Neural cell (in vitro differentiated cells): ENCODE measurements at regions not wholly inside any gene's neighbourhood (a gene's known extent, or its start where the extent isn't known, plus 50 kb on each side); places are given as distances from the start of the nearest gene placed in this dataset.

Experiments used
- H2AFZ ChIP-seq: fragments of 200-600, 300-800 bp; sonication (generic), shearing (Covaris generic); 2 replicates; pipeline ENCODE4 v1.6.0; 2014; ENCODE audit warnings: low read depth, mild to moderate bottlenecking, antibody characterized with exemption, low read length, moderate library complexity
- H3F3A ChIP-seq: fragments of 200-600 bp; shearing (Covaris generic); 2 replicates; pipeline ENCODE4 v1.6.1; 2016; ENCODE audit warnings: mild to moderate bottlenecking, moderate library complexity, mixed read lengths, antibody characterized with exemption, low read length; ENCODE audit not compliant: insufficient read depth, poor library complexity, severe bottlenecking
- H3K27ac ChIP-seq: fragments of 200-600, 300-800 bp; sonication (generic), shearing (Covaris generic); 2 replicates; pipeline ENCODE4 v1.5.1; 2014; ENCODE audit warnings: mild to moderate bottlenecking, low read length, moderate library complexity
- H3K27me3 ChIP-seq: fragments of 300-800, 200-600 bp; sonication (generic), shearing (Covaris generic); 2 replicates; pipeline ENCODE4 v1.6.0; 2014; ENCODE audit warnings: mild to moderate bottlenecking, low read depth, low read length, moderate library complexity; ENCODE audit not compliant: insufficient read depth
- H3K36me3 ChIP-seq: fragments of 300-800, 200-600 bp; sonication (generic), shearing (Covaris generic); 2 replicates; pipeline ENCODE4 v1.5.1; 2014; ENCODE audit warnings: mild to moderate bottlenecking, antibody characterized with exemption, low read length, moderate library complexity; ENCODE audit not compliant: insufficient read depth
- H3K4me2 ChIP-seq: fragments of 300-800, 200-600 bp; sonication (generic), shearing (Covaris generic); 2 replicates; pipeline ENCODE4 v1.6.0; 2014; ENCODE audit warnings: mild to moderate bottlenecking, low read length
- H3K4me3 ChIP-seq: fragments of 300-800, 200-600 bp; sonication (generic), shearing (Covaris generic); 2 replicates; pipeline ENCODE4 v1.5.1; 2014; ENCODE audit warnings: mild to moderate bottlenecking, low read length, moderate library complexity
- H3K79me2 ChIP-seq: fragments of 200-600 bp; shearing (Covaris generic); replicated peaks from 2 replicates; pipeline ENCODE4 v1.6.0; 2014; ENCODE audit warnings: mild to moderate bottlenecking, low read length, moderate library complexity; ENCODE audit not compliant: insufficient read depth
- H3K9ac ChIP-seq: fragments of 300-800, 200-600 bp; sonication (generic), shearing (Covaris generic); 2 replicates; pipeline ENCODE4 v1.6.1; 2016; ENCODE audit warnings: mild to moderate bottlenecking, low read length, mixed read lengths
- H3K9me2 ChIP-seq: fragments of 200-600 bp; shearing (Covaris generic); 2 replicates; pipeline ENCODE4 v1.6.1; 2016; ENCODE audit warnings: mild to moderate bottlenecking, low read length, mixed read lengths; ENCODE audit not compliant: insufficient read depth
- H3K9me3 ChIP-seq: fragments of 200-600, 300-800 bp; sonication (generic), shearing (Covaris generic); 2 replicates; pipeline ENCODE4 v1.6.1; 2016; ENCODE audit warnings: mild to moderate bottlenecking, mixed run types, low read length, moderate library complexity, mixed read lengths
- H4K20me1 ChIP-seq: fragments of 200-600 bp; shearing (Covaris generic); 2 replicates; pipeline ENCODE4 v1.6.1; 2016; ENCODE audit warnings: mild to moderate bottlenecking, mixed run types; ENCODE audit not compliant: insufficient read depth
- CTCF ChIP-seq: fragments of 450-650 bp; IDR thresholded peaks from 2 replicates; pipeline ENCODE4 v1.5.1; 2014; ENCODE audit warnings: antibody characterized with exemption, mild to moderate bottlenecking, moderate library complexity; ENCODE audit not compliant: poor library complexity, severe bottlenecking
- EP300 ChIP-seq: fragments of 450-650 bp; conservative IDR thresholded peaks from 2 replicates; pipeline ENCODE4 v1.6.1; 2014; ENCODE audit warnings: antibody characterized with exemption, mild to moderate bottlenecking, moderate library complexity; ENCODE audit not compliant: poor library complexity, severe bottlenecking
- EZH2 ChIP-seq: fragments of 200-600, 300-800 bp; shearing (Covaris generic), sonication (generic); IDR thresholded peaks from 2 replicates; pipeline ENCODE4 v1.6.1; 2014; ENCODE audit warnings: antibody characterized with exemption, low read length, borderline replicate concordance, mild to moderate bottlenecking; ENCODE audit not compliant: insufficient read depth, poor library complexity, severe bottlenecking
- MXI1 ChIP-seq: fragments of 450-650 bp; conservative IDR thresholded peaks from 2 replicates; pipeline ENCODE4 v1.6.1; 2014; ENCODE audit warnings: antibody characterized with exemption, mild to moderate bottlenecking; ENCODE audit not compliant: poor library complexity, severe bottlenecking
- POLR2AphosphoS5 ChIP-seq: IDR thresholded peaks from 2 replicates; pipeline ENCODE4 v1.6.1; 2012
- RAD21 ChIP-seq: fragments of 450-650 bp; conservative IDR thresholded peaks from 2 replicates; pipeline ENCODE4 v1.6.1; 2014; ENCODE audit warnings: antibody characterized with exemption, mild to moderate bottlenecking, moderate library complexity
- REST ChIP-seq: IDR thresholded peaks from 2 replicates; pipeline ENCODE4 v1.6.1; 2012; ENCODE audit warnings: borderline replicate concordance
- SMC3 ChIP-seq: fragments of 450-650 bp; conservative IDR thresholded peaks from 2 replicates; pipeline ENCODE4 v1.6.1; 2014; ENCODE audit warnings: antibody characterized with exemption, mild to moderate bottlenecking, moderate library complexity; ENCODE audit not compliant: poor library complexity
- TAF1 ChIP-seq: IDR thresholded peaks from 2 replicates; pipeline ENCODE4 v1.6.1; 2012; ENCODE audit warnings: low read depth

GRCh38 chr1:218525031-218525430 lies 179.9 kb downstream of the TGFB2 start:
- Histone ChIP-seq H3K36me3 (no peaks in the 10 kb centered on the region), H3K4me3 (no peak overlapping the region), H3K9me2 (no peaks in the 10 kb centered on the region), H3K27me3 (no peaks in the 10 kb centered on the region), H3K4me2 (no peak overlapping the region), H3K27ac (no peak overlapping the region), H3K79me2 (no peaks in the 10 kb centered on the region), H3K9me3 (no peaks in the 10 kb centered on the region), H2AFZ (no peak overlapping the region), H4K20me1 (no peaks in the 10 kb centered on the region), H3K9ac (no peak overlapping the region), H3F3A (no peaks in the 10 kb centered on the region)
- no peak for TF ChIP-seq RAD21
- TF ChIP-seq TAF1: no peak

DNA sequence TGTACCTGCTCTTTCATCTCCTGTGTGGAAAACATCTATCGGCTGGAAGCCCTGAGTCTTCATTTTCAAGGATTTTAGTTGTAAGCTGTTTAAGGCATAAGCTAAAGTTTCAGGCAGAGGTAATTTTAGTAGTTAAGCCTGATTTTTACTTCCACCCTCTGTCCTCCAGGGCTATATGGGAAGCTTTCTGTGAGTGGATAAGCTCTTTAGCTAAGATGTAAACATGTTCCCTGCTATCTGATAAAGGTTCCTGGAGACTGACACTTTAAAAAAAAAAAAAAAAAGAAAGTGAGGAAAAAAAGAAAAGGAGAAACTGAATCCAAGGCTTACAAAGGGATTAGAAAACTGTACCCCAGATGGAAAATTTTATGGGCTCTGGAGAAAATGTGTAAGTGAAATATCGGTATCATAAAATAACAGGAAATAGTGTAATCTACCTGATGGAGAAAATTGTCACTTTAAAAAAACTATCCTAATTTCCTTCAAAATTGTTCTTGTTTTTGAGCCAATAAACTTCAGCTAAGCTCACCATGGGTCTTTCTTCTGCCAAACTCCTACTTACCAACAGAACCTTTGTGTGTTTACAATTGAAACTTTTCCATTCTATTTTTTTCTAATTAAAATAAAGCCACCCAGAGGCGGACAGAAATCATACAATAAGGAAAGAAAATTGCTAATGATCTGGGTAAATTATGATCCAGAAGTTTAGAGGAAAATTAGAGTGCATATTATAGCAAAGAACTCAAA lies 180.5 kb downstream of the TGFB2 start:
- H4K20me1 ChIP-seq: no peaks in the 10 kb centered on the region
- no peak overlapping the region for H3K4me2 ChIP-seq
- no peaks in the 10 kb centered on the region for H3K27me3 ChIP-seq
- H3K9ac ChIP-seq: no peak overlapping the region
- no peaks in the 10 kb centered on the region for H3K9me3 ChIP-seq
- H3K27ac ChIP-seq: no peak overlapping the region
- H3K9me2 ChIP-seq: no peaks in the 10 kb centered on the region
- no peaks in the 10 kb centered on the region for H3K36me3 ChIP-seq
- H3K79me2 ChIP-seq: no peaks in the 10 kb centered on the region
- H3K4me3 ChIP-seq: no peak overlapping the region
- TF ChIP-seq EP300 (no peak), POLR2AphosphoS5 (no peak), SMC3 (no peak), RAD21 (no peak)
- H3F3A ChIP-seq: no peaks in the 10 kb centered on the region
- H2AFZ ChIP-seq: no peak overlapping the region

GRCh38 chr1:218526198-218526580 lies 181.1 kb downstream of the TGFB2 start:
- no peaks in the 10 kb centered on the region for H3K27me3 ChIP-seq
- no peaks in the 10 kb centered on the region for H4K20me1 ChIP-seq
- no peak overlapping the region for H3K4me2 ChIP-seq
- no peak overlapping the region for H3K9ac ChIP-seq
- no peaks in the 10 kb centered on the region for H3K79me2 ChIP-seq
- no peaks in the 10 kb centered on the region for H3K36me3 ChIP-seq
- TF ChIP-seq CTCF (no peak), EP300 (no peak), REST (no peak), POLR2AphosphoS5 (no peak), RAD21 (no peak), EZH2 (no peak), MXI1 (no peak), SMC3 (no peak), TAF1 (no peak)
- no peaks in the 10 kb centered on the region for H3F3A ChIP-seq
- H2AFZ ChIP-seq: no peak overlapping the region
- no peaks in the 10 kb centered on the region for H3K9me2 ChIP-seq
- no peak overlapping the region for H3K27ac ChIP-seq
- H3K4me3 ChIP-seq: no peak overlapping the region
- H3K9me3 ChIP-seq: no peaks in the 10 kb centered on the region
